ENCODE measurements at regions not wholly inside any gene's neighbourhood (a gene's known extent, or its start where the extent isn't known, plus 50 kb on each side); places are given as distances from the start of the nearest gene placed in this dataset.

DNA sequence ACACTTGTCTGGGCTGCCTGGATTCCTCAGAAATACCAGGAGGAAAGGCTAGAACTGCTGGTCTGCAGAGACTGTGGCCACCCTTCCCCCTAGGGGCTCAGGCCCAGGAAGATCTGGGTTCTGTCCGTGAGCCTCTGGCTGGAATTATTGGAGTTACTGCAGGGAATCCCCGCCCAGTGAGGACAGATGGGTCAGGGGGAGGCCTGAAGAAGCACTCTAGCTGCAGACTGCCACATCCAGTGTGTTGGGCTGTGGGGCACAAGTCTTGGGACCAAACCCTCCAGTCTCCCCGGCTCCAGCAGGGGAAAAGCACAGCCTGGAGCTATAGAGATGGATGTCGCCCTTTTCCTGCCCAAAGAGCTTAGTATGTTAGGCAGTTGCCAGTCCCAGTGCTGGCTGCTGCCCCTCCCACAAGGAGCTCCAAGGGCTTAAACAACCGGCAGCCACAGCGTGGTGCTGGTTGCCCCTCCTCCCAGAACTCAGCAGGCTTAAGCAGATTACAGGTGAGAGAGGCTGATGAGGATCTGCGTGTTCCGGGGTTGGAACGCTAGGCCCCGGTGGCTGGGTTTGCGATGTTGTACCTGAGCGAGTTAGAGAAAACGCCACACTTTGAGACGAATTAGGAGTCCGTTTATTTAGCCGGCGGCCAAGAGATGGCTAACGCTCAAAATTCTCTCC, 255.5 kb upstream of the LRRC7 start:
- Histone ChIP-seq H3K4me3 (replicated peaks; ENCODE audit: insufficient read depth, low read length) (no peak overlapping the region), H3K27ac (replicated peaks) (no peak overlapping the region), H3K27me3 (ENCODE audit: insufficient read depth, poor library complexity, severe bottlenecking) (no peaks in the 10 kb centered on the region)
- TF ChIP-seq POLR2AphosphoS5 (IDR thresholded peaks at IDR 0.05; ENCODE audit: low read depth) (no peak), SPI1 (IDR thresholded peaks at IDR 0.05; ENCODE audit: borderline replicate concordance, low read depth) (no peak), GABPA (IDR thresholded peaks at IDR 0.05; ENCODE audit: low read depth) (no peak)
- TF ChIP-seq, protein P1, sequence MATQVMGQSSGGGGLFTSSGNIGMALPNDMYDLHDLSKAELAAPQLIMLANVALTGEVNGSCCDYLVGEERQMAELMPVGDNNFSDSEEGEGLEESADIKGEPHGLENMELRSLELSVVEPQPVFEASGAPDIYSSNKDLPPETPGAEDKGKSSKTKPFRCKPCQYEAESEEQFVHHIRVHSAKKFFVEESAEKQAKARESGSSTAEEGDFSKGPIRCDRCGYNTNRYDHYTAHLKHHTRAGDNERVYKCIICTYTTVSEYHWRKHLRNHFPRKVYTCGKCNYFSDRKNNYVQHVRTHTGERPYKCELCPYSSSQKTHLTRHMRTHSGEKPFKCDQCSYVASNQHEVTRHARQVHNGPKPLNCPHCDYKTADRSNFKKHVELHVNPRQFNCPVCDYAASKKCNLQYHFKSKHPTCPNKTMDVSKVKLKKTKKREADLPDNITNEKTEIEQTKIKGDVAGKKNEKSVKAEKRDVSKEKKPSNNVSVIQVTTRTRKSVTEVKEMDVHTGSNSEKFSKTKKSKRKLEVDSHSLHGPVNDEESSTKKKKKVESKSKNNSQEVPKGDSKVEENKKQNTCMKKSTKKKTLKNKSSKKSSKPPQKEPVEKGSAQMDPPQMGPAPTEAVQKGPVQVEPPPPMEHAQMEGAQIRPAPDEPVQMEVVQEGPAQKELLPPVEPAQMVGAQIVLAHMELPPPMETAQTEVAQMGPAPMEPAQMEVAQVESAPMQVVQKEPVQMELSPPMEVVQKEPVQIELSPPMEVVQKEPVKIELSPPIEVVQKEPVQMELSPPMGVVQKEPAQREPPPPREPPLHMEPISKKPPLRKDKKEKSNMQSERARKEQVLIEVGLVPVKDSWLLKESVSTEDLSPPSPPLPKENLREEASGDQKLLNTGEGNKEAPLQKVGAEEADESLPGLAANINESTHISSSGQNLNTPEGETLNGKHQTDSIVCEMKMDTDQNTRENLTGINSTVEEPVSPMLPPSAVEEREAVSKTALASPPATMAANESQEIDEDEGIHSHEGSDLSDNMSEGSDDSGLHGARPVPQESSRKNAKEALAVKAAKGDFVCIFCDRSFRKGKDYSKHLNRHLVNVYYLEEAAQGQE (IDR thresholded peaks at IDR 0.05; ENCODE audit: insufficient replicate concordance, low read depth): no peak
- TF ChIP-seq, protein P2, sequence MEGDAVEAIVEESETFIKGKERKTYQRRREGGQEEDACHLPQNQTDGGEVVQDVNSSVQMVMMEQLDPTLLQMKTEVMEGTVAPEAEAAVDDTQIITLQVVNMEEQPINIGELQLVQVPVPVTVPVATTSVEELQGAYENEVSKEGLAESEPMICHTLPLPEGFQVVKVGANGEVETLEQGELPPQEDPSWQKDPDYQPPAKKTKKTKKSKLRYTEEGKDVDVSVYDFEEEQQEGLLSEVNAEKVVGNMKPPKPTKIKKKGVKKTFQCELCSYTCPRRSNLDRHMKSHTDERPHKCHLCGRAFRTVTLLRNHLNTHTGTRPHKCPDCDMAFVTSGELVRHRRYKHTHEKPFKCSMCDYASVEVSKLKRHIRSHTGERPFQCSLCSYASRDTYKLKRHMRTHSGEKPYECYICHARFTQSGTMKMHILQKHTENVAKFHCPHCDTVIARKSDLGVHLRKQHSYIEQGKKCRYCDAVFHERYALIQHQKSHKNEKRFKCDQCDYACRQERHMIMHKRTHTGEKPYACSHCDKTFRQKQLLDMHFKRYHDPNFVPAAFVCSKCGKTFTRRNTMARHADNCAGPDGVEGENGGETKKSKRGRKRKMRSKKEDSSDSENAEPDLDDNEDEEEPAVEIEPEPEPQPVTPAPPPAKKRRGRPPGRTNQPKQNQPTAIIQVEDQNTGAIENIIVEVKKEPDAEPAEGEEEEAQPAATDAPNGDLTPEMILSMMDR (IDR thresholded peaks at IDR 0.05; ENCODE audit: insufficient read depth, low read length): no peak
- no peak for DNase-seq (ENCODE audit: low read depth in 1 of 2, low spot score in 1 of 2)

DNA sequence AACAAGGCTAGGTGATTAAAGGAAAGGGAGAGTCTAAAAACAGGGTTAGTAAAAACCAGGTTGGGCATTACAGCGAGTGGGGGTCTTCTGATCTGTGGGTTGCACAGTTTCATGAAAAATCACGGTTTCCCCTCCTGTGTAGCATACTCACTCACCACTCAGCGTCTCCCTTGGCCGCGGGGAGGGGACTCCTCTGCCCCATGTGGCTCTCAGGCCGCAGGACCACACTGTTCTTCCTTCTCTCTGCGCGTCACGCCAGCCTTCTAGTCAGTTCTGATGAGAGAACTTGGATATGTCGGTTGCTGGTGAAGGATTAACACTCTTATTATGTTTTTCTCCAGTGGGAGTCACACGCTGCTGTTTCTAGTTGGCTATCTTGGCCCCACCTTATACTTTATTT, 254.6 kb upstream of the LRRC7 start:
- Histone ChIP-seq H3K27me3 (ENCODE audit: insufficient read depth, poor library complexity, severe bottlenecking) (no peaks in the 10 kb centered on the region), H3K4me3 (replicated peaks; ENCODE audit: insufficient read depth, low read length) (no peak overlapping the region), H3K27ac (replicated peaks) (no peak overlapping the region)
- no peak for DNase-seq (ENCODE audit: low read depth in 1 of 2, low spot score in 1 of 2)
- TF ChIP-seq SPI1 (IDR thresholded peaks at IDR 0.05; ENCODE audit: borderline replicate concordance, low read depth): no peak
- TF ChIP-seq GABPA (IDR thresholded peaks at IDR 0.05; ENCODE audit: low read depth): no peak
- TF ChIP-seq, protein P1 (IDR thresholded peaks at IDR 0.05; ENCODE audit: insufficient replicate concordance, low read depth): no peak
- TF ChIP-seq, protein P2 (IDR thresholded peaks at IDR 0.05; ENCODE audit: insufficient read depth, low read length): no peak
- no peak for TF ChIP-seq POLR2AphosphoS5 (IDR thresholded peaks at IDR 0.05; ENCODE audit: low read depth)

DNA sequence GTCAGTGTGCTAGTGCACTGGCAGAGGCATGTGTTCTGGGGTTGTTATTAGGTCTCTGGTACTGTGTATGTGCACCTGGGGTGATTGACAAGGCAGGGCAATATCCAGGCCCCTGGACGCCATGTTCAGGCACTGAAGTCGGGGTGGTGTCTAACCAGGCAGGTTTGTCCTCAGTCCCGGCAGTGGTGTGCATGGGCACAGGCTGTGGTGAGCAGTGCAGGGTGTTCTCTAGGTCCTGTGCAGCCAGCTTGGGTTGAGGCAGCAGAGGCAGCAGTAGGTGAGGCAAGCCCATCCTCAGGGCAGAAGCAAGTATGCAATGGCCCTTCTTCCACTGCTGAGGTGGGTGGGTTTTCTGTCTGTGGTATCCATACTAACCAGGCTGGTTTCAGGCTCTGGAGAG, 252.3 kb upstream of the LRRC7 start:
- H3K27me3 ChIP-seq (ENCODE audit: insufficient read depth, poor library complexity, severe bottlenecking): no peaks in the 10 kb centered on the region
- H3K4me3 ChIP-seq (replicated peaks; ENCODE audit: insufficient read depth, low read length): no peak overlapping the region
- TF ChIP-seq, protein P2 (IDR thresholded peaks at IDR 0.05; ENCODE audit: insufficient read depth, low read length): no peak
- TF ChIP-seq POLR2AphosphoS5 (IDR thresholded peaks at IDR 0.05; ENCODE audit: low read depth) (no peak), SPI1 (IDR thresholded peaks at IDR 0.05; ENCODE audit: borderline replicate concordance, low read depth) (no peak), GABPA (IDR thresholded peaks at IDR 0.05; ENCODE audit: low read depth) (no peak)
- TF ChIP-seq, protein P1 (IDR thresholded peaks at IDR 0.05; ENCODE audit: insufficient replicate concordance, low read depth): no peak
- DNase-seq (ENCODE audit: low read depth in 1 of 2, low spot score in 1 of 2): no peak
- no peak overlapping the region for H3K27ac ChIP-seq (replicated peaks)

Measured in HL-60 (cell line).